UCSD-AML1 (cell line): ENCODE measurements at regions not wholly inside any gene's neighbourhood (a gene's known extent, or its start where the extent isn't known, plus 50 kb on each side); places are given as distances from the start of the nearest gene placed in this dataset.
"Not testable (repeated sequence)": the region's sequence is repeated elsewhere in the genome, so short reads cannot be mapped to it uniquely, and the experiment has no call there.

Source experiments
- DNase-seq: peaks from one replicate; lab custom pipeline; 2025; ENCODE audit not compliant: unreplicated experiment; lab: John Stamatoyannopoulos, UW

DNA sequence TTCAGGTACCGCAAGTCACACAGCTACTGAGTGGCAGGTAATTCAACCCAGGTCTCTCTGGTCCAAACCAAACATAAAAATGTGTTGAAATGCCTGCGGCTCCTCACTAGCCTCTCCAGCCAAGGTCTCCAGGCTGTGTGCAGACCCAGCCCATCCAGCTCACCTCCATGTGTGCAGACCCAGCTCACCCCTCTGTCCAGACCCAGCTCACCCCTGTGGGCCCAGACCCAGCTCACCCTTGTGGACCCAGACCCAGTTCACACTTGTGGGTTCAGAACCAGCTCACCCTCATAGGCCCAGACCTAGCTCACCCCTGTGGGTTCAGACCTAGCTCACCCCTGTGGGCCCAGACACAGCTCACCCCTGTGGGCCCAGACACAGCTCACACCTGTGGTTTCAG is 188.0 kb upstream of the ADCY2 start:
- no peak for DNase-seq

DNA sequence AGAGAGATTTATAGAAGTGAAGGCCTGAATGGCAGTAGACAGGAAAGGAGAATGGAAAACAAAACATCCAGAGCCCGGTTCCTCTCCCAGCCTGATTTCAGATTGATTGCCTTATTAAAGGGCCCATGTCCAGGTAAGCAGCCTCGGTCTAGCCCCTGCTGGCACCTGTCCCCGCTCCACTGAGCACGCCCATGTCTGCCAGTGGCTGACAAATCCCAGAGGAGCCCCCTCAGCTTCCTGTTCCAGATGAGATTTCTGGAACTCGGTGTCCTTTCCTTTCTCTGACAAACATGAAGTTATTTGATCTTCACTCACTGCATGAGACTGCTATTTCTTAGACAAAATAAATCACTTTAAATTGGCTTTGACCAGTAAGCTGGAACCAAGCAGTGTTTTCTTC is 187.0 kb upstream of the ADCY2 start:
- DNase-seq = no peak

GRCh38 chr5:7209658-7210057 is 186.3 kb upstream of the ADCY2 start:
- DNase-seq = no peak

DNA sequence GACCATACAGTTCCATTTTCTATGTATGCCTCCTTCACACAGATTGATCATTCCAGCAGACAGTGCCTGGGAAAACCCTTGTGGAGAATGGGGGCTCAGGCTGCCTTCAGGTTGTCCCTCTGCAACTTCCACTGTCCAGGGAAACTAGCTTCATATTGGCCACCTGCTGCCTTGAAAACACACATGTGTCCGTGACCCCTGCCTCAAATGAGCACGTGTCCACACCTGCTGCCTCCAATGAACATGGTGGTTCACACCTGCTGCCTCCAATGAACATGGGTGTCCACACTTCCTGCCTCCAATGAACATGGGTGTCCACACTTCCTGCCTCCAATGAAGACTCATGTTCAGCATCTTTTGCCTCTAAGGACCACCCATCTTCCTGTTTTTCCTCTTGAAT is 185.4 kb upstream of the ADCY2 start:
- no peak for DNase-seq

GRCh38 chr5:7213525-7213924 is 182.4 kb upstream of the ADCY2 start:
- no peak for DNase-seq

GRCh38 chr5:7214906-7215416 is 181.0 kb upstream of the ADCY2 start:
- no peak for DNase-seq

DNA sequence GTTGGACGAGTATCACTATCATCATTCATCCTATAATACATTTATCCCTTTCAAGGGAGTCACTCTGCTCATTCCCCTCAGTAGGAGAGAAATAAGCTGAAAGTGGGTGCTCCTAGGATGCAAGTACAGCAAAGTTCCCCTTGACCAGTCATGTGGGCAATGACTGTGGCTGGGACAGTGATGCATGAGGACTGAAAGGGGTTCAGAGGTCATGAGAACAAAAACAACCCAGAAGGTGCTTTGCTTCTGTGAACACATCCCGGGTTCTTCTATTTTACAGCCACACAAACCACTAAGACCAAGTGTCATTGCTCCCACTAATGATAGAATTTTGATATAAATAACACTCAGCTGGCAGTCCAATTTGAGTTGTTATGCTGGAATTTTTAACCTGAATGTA is 177.8 kb upstream of the ADCY2 start:
- no peak for DNase-seq

GRCh38 chr5:7220156-7220555 is 175.8 kb upstream of the ADCY2 start:
- no peak for DNase-seq

DNA sequence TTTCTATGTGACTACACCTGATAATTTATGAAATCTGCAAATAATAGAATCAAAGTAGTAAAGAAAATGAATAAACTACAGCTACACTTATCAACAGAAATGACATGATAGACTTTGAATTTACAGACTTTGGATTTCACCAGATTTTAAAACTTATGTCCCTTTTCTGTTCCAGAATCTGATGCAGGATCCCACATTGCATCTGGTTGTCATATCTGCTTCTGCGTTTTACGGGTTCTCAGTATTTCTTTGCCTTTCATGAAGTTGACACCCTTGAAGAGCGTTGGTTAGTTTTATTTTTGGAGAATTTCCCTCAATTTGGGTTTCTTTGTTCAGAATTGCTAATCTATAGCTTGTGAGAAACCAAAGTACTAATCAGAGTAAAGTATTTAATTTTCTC is 174.9 kb upstream of the ADCY2 start:
- DNase-seq = no peak

GRCh38 chr5:7225826-7226225 is 170.1 kb upstream of the ADCY2 start:
- no peak for DNase-seq

DNA sequence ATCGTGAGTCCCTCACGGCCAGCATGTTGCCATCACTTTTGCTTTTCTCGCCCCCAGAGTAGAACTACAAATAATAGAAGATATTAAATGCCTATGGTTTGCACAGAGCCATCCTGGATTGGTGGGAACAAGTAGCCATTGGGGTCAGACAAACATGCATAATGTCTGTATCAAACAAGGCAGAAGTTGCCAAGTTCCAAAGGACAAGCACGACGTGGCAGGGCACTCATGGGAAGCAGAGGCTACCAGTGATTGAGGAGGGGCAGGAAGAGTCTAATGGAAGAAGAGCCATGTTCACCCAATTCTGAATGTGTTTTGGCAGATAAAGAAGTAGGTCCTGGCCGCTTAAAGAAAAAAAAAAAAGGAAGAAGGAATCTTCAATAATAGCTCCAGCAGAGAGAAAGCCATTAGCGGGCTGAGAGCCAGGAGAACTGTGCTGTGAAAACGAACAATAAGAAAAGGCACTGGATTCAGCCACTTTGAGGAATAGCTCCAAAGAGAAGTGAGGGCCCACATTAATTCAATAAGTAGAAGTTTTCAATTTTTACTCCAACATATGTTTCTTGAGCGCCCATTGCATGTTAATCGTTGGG is 153.7 kb upstream of the ADCY2 start:
- no peak for DNase-seq

GRCh38 chr5:7244208-7244607 is 151.7 kb upstream of the ADCY2 start:
- DNase-seq = no peak

- no peak for DNase-seq
These were observed 150.8 kb upstream of the ADCY2 start for GRCh38 chr5:7245121-7245651.

GRCh38 chr5:7246287-7246686 is 149.7 kb upstream of the ADCY2 start:
- DNase-seq = no peak

- DNase-seq = no peak
These were observed 145.9 kb upstream of the ADCY2 start for GRCh38 chr5:7250004-7250403.

GRCh38 chr5:7250611-7251010 is 145.3 kb upstream of the ADCY2 start:
- DNase-seq = no peak

DNA sequence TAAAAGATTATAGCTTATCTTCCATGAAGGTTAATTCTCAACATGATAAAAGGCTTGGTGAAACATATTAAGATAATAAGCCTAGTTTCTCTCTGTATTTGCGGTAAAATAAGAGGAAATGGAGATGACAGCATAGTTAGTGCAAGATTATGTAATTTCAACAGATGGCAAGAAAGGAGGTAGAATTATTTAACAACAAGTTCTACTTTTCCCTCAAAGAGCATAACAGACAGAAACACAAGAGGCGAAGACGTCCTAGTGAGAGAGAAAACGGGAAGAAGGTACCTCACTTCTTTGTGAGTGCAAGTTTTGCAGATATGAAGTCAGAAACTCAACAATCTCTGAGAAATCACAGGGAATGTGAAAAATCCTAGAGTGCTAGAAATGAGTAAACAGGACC is 144.8 kb upstream of the ADCY2 start:
- DNase-seq = no peak

GRCh38 chr5:7261049-7261448 is 134.9 kb upstream of the ADCY2 start:
- DNase-seq = peak; percentile 12

GRCh38 chr5:7261900-7262299 is 134.0 kb upstream of the ADCY2 start:
- DNase-seq = no peak

DNA sequence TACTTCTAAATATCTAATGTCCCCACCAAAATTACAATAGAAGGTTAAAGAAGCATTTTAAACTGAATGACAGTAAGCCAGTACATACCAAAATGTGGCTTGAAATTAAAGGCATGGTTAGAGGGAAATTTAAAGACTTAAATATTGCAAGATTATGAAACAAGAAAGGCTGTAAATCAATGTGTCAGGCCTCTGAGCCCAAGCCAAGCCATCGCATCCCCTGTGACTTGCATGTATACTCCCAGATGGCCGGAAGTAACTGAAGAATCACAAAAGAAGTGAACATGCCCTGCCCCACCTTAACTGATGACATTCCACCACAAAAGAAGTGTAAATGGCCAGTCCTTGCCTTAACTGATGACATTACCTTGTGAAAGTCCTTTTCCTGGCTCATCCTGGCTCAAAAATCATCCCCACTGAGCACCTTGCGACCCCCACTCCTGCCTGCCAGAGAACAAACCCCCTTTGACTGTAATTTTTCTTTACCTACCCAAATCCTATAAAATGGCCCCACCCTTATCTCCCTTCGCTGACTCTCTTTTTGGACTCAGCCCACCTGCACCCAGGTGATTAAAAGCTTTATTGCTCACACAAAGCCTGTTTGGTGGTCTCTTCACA is 132.4 kb upstream of the ADCY2 start:
- DNase-seq = not testable (repeated sequence)

DNA sequence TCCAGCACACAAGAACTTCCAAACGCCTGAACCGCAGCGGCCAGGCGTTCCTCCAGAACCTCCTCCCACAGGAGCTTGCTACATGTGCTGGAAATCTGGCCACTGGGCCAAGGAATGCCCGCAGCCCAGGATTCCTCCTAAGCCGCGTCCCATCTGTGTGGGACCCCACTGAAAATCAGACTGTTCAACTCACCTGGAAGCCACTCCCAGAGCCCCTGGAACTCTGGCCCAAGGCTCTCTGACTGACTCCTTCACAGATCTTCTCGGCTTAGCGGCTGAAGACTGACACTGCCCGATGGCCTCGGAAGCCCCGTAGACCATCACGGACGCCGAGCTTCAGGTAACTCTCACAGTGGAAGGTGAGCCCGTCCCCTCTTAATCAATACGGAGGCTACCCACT is 130.2 kb upstream of the ADCY2 start:
- not testable (repeated sequence) for DNase-seq

DNA sequence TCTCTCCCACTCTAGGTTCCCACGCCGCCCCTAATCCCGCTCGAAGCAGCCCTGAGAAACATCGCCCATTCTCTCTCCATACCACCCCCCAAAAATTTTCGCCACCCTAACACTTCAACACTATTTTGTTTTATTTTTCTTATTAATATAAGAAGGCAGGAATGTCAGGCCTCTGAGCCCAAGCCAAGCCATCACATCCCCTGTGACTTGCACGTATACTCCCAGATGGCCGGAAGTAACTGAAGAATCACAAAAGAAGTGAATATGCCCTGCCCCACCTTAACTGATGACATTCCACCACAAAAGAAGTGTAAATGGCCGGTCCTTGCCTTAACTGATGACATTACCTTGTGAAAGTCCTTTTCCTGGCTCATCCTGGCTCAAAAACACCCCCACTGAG is 127.2 kb upstream of the ADCY2 start:
- not testable (repeated sequence) for DNase-seq
